ENCODE measurements at regions not wholly inside any gene's neighbourhood (a gene's known extent, or its start where the extent isn't known, plus 50 kb on each side); places are given as distances from the start of the nearest gene placed in this dataset.
"Not testable (repeated sequence)": the region's sequence is repeated elsewhere in the genome, so short reads cannot be mapped to it uniquely, and the experiment has no call there.

- CTCF ChIA-PET = no interaction called here
Observed at GRCh38 chr4:158356301-158356700, 146.0 kb downstream of the TMEM144 start.

GRCh38 chr4:158367932-158368441, 153.7 kb upstream of the RXFP1 start:
- CTCF ChIA-PET; H3K27ac Mint-ChIP-seq; H3K36me3 Mint-ChIP-seq (ENCODE audit: low read depth); DNase-seq; H3K4me1 Mint-ChIP-seq; H3K27me3 Mint-ChIP-seq; POLR2A ChIA-PET; H3K4me3 Mint-ChIP-seq: not testable (repeated sequence)
- peaks cover 17% of the 10 kb centered on the region for H3K9me3 Mint-ChIP-seq

More at GRCh38 chr4:158356301-158356700, 146.0 kb downstream of the TMEM144 start:
- DNase-seq = no peak
- H3K4me3 Mint-ChIP-seq = no peak overlapping the region
- no peaks in the 10 kb centered on the region for H3K27me3 Mint-ChIP-seq
- no peaks in the 10 kb centered on the region for H3K9me3 Mint-ChIP-seq
- POLR2A ChIA-PET = no interaction called here
- H3K4me1 Mint-ChIP-seq = no peaks in the 10 kb centered on the region
- H3K27ac Mint-ChIP-seq = no peak overlapping the region
- H3K36me3 Mint-ChIP-seq (ENCODE audit: low read depth) = no peaks in the 10 kb centered on the region

GRCh38 chr4:158371158-158371557, 150.5 kb upstream of the RXFP1 start:
- POLR2A ChIA-PET = no interaction called here
- no peaks in the 10 kb centered on the region for H3K27me3 Mint-ChIP-seq

DNA sequence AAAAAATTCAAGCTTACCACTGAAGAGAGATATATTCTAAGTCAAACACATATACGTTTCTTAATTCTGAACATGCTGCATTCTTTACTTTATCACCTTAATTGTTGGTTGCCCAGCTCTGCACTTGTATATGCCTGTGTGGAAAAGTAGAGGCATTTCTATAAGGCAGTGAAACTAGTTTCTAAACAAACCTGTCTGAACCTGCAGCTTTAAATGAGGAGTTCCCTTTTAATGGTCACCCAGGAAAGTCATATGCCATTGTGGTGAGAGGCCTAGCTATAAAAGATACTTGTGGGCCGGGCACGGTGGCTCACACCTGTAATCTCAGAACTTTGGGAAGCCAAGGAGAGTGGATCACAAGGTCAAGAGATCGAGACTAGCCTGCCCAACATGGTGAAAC, 147.4 kb upstream of the RXFP1 start:
- ChIA-PET CTCF (no interaction called here), POLR2A (no interaction called here)
- no peaks in the 10 kb centered on the region for H3K4me1 Mint-ChIP-seq
- no peak for DNase-seq
- H3K4me3 Mint-ChIP-seq = no peak overlapping the region
- H3K27ac Mint-ChIP-seq = no peak overlapping the region
- H3K9me3 Mint-ChIP-seq = no peaks in the 10 kb centered on the region
- no peaks in the 10 kb centered on the region for H3K27me3 Mint-ChIP-seq
- no peaks in the 10 kb centered on the region for H3K36me3 Mint-ChIP-seq (ENCODE audit: low read depth)

More at GRCh38 chr4:158371158-158371557, 150.5 kb upstream of the RXFP1 start:
- no peak for DNase-seq
- Mint-ChIP-seq H3K9me3 (peaks cover 5% of the 10 kb centered on the region), H3K27ac (no peak overlapping the region), H3K36me3 (ENCODE audit: low read depth) (no peaks in the 10 kb centered on the region), H3K4me3 (no peak overlapping the region), H3K4me1 (no peaks in the 10 kb centered on the region)
- CTCF ChIA-PET = no interaction called here

DNA sequence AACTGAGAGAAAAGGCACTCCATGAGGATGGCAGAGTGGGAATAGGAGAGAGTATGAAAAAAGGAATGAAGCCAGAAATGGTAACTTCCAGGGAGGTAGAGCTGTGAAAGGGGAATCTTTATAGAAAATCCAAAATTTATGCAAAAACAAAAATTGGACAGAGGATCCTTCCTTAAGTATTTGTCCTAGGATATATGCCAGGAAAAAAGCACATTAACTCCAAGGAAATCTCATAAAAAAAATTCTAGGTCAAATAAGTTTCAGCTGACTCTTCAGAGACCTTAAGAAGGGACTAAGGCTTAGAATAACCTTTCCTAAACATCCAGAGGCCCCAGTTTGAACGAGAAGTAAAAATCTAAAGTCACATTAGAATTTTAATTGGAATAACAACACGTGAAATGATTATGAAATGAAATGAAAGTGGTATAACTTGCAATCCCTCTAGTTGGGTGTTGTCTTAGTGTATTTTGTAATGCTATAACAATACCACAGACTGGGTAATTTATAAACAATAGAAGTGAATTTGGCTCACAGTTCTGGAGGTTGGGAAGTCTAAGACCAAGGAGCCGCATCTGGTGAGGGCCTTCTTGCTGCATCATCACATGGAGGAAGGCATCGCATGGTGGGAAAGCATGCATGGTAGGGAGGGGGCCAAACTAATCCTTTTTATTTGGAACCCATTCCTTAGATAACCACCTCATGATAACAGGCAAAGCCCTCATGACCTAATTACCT, 145.4 kb upstream of the RXFP1 start:
- POLR2A ChIA-PET = no interaction called here
- CTCF ChIA-PET = no interaction called here
- no peak for DNase-seq
- no peak overlapping the region for H3K4me3 Mint-ChIP-seq
- H3K27me3 Mint-ChIP-seq = no peaks in the 10 kb centered on the region
- H3K36me3 Mint-ChIP-seq (ENCODE audit: low read depth) = no peaks in the 10 kb centered on the region
- no peaks in the 10 kb centered on the region for H3K9me3 Mint-ChIP-seq
- H3K4me1 Mint-ChIP-seq = no peaks in the 10 kb centered on the region
- no peak overlapping the region for H3K27ac Mint-ChIP-seq

GRCh38 chr4:158384414-158384813, 137.3 kb upstream of the RXFP1 start:
- CTCF ChIA-PET = no interaction called here

GRCh38 chr4:158395343-158395742, 126.3 kb upstream of the RXFP1 start:
- no peaks in the 10 kb centered on the region for H3K9me3 Mint-ChIP-seq
- H3K4me1 Mint-ChIP-seq = no peaks in the 10 kb centered on the region
- no peaks in the 10 kb centered on the region for H3K27me3 Mint-ChIP-seq
- POLR2A ChIA-PET = no interaction called here
- no peak for DNase-seq
- no peaks in the 10 kb centered on the region for H3K36me3 Mint-ChIP-seq (ENCODE audit: low read depth)
- H3K27ac Mint-ChIP-seq = no peak overlapping the region
- CTCF ChIA-PET = interaction anchor here (1.3 kb wide), 1 partner anchor 164 kb away, joined by 3 read pairs; no protein-coding TSS in a partner anchor
- H3K4me3 Mint-ChIP-seq = no peak overlapping the region

More at GRCh38 chr4:158384414-158384813, 137.3 kb upstream of the RXFP1 start:
- Mint-ChIP-seq H3K4me1 (no peaks in the 10 kb centered on the region), H3K36me3 (ENCODE audit: low read depth) (no peaks in the 10 kb centered on the region), H3K27ac (no peak overlapping the region), H3K4me3 (no peak overlapping the region), H3K9me3 (no peaks in the 10 kb centered on the region), H3K27me3 (no peaks in the 10 kb centered on the region)
- POLR2A ChIA-PET = no interaction called here
- no peak for DNase-seq

DNA sequence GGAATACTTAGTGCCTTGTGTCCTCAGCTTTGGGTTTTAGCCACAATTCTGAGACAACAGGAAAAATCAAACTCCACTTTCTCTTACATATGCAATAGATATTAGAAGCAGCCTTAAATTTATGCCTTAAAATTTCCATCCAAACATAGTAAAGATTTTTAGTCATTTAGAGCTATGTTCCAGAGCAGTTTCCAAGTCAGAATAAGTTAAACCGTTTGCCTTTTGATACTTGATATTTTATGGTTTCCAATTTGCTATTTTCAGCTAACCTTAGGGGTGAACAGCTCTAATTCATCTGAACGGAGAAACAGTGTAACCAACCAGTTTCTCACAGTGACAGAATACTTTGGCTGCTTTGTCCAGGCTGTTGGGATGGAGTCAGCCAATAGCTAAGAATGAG, 125.8 kb upstream of the RXFP1 start:
- ChIA-PET POLR2A (no interaction called here), CTCF (interaction anchor here (1.3 kb wide), 1 partner anchor 163 kb away, joined by 3 read pairs; no protein-coding TSS in a partner anchor)
- Mint-ChIP-seq H3K27ac (no peak overlapping the region), H3K27me3 (no peaks in the 10 kb centered on the region), H3K4me3 (no peak overlapping the region), H3K4me1 (no peaks in the 10 kb centered on the region), H3K9me3 (no peaks in the 10 kb centered on the region), H3K36me3 (ENCODE audit: low read depth) (no peaks in the 10 kb centered on the region)
- no peak for DNase-seq

GRCh38 chr4:158397781-158398180, 123.9 kb upstream of the RXFP1 start:
- ChIA-PET POLR2A (no interaction called here), CTCF (no interaction called here)
- no peaks in the 10 kb centered on the region for H3K36me3 Mint-ChIP-seq (ENCODE audit: low read depth)
- no peaks in the 10 kb centered on the region for H3K27me3 Mint-ChIP-seq
- no peaks in the 10 kb centered on the region for H3K4me1 Mint-ChIP-seq
- no peak for DNase-seq
- H3K9me3 Mint-ChIP-seq = no peaks in the 10 kb centered on the region
- no peak overlapping the region for H3K27ac Mint-ChIP-seq
- H3K4me3 Mint-ChIP-seq = no peak overlapping the region

DNA sequence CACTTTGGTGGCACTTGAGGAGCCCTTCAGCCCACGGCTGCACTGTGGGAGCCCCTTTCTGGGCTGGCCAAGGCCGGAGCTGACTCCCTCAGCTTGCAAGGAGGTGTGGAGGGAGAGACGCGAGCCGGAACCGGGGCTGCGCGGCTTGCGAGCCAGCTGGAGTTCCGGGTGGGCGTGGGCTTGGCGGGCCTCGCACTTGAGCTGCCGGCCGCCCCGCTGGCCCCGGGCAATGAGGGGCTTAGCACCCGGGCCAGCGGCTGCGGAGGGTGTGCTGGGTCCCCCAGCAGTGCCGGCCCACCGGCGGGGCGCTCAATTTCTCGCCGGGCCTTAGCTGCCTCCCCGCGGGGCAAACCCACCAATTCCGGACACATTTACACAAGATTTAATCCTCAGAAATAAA, 113.7 kb upstream of the RXFP1 start:
- H3K27me3 Mint-ChIP-seq; DNase-seq; H3K4me3 Mint-ChIP-seq; CTCF ChIA-PET; H3K27ac Mint-ChIP-seq; POLR2A ChIA-PET; H3K9me3 Mint-ChIP-seq; H3K4me1 Mint-ChIP-seq; H3K36me3 Mint-ChIP-seq (ENCODE audit: low read depth): not testable (repeated sequence)

DNA sequence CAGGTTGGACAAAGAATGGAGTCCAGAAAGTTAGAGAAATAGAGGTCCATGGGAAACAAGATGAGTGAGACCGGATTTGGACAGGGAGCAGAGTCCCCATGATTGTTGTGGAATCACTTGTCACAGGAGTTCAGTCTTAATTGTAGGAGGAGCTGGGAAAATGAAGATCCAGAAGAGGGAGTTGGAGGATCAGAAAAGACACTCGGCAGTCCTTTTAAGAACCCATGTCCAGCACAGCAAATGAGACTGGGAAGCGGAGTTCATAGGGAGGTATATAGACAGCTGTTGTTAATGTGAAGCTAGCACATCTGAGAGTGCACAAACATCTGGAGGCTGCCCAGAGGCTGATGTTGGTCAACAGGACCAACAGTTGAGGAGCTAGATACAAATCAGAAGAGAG, 111.4 kb upstream of the RXFP1 start:
- no peaks in the 10 kb centered on the region for H3K9me3 Mint-ChIP-seq
- no peak for DNase-seq
- ChIA-PET CTCF (no interaction called here), POLR2A (no interaction called here)
- no peaks in the 10 kb centered on the region for H3K4me1 Mint-ChIP-seq
- no peaks in the 10 kb centered on the region for H3K27me3 Mint-ChIP-seq
- no peak overlapping the region for H3K27ac Mint-ChIP-seq
- H3K36me3 Mint-ChIP-seq (ENCODE audit: low read depth) = no peaks in the 10 kb centered on the region
- H3K4me3 Mint-ChIP-seq = no peak overlapping the region

GRCh38 chr4:158411269-158411668, 110.4 kb upstream of the RXFP1 start:
- Mint-ChIP-seq H3K27ac (no peak overlapping the region), H3K36me3 (ENCODE audit: low read depth) (no peaks in the 10 kb centered on the region), H3K4me1 (no peaks in the 10 kb centered on the region), H3K4me3 (no peak overlapping the region), H3K9me3 (no peaks in the 10 kb centered on the region), H3K27me3 (no peaks in the 10 kb centered on the region)
- CTCF ChIA-PET = no interaction called here
- POLR2A ChIA-PET = no interaction called here
- DNase-seq = no peak

DNA sequence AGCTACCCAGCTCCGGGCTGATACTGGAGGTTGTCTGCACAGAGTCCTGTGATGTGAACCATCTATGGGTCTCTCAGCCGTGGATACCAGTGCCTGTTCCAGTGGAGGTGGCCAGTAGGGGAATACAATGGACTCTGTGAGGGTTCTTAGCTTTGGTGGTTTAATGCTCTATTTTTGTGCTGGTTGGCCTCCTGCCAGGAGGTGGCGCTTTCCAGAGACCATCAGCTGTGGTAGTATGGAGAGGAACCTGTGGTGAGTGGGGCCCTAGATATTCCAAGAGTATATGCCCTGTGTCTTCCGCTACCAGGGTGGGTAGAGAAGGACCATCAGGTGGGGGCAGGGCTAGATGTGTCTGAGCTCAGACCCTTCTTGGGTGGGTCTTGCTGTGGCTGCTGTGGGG, 103.0 kb upstream of the RXFP1 start:
- DNase-seq; H3K4me1 Mint-ChIP-seq; H3K27me3 Mint-ChIP-seq; H3K36me3 Mint-ChIP-seq (ENCODE audit: low read depth); POLR2A ChIA-PET; H3K4me3 Mint-ChIP-seq; H3K27ac Mint-ChIP-seq; H3K9me3 Mint-ChIP-seq; CTCF ChIA-PET: not testable (repeated sequence)

- H3K4me3 Mint-ChIP-seq = no peak overlapping the region
- no peak overlapping the region for H3K27ac Mint-ChIP-seq
- ChIA-PET POLR2A (no interaction called here), CTCF (interaction anchor here (0.5 kb wide), 1 partner anchor 143 kb away, joined by 3 read pairs; no protein-coding TSS in a partner anchor)
- DNase-seq = no peak
- no peaks in the 10 kb centered on the region for H3K27me3 Mint-ChIP-seq
- H3K4me1 Mint-ChIP-seq = no peaks in the 10 kb centered on the region
- no peaks in the 10 kb centered on the region for H3K36me3 Mint-ChIP-seq (ENCODE audit: low read depth)
- H3K9me3 Mint-ChIP-seq = no peaks in the 10 kb centered on the region
Observed at GRCh38 chr4:158420782-158421181, 100.9 kb upstream of the RXFP1 start.

All from activated CD4-positive, alpha-beta T cell treated with anti-CD3 and anti-CD28 coated beads, Interleukin-2, amount 10 ng/mL, durations not matched to agents 7 days and 5 days (primary cell).